GM23338 (cell line): ENCODE measurements at regions not wholly inside any gene's neighbourhood (a gene's known extent, or its start where the extent isn't known, plus 50 kb on each side); places are given as distances from the start of the nearest gene placed in this dataset.

Experiments used
- ATAC-seq: fragments of 200-7000 bp; cut with Tn5 transposase; 3 replicates; pipeline ENCODE4 v1.9.1; 2020
- DNase-seq: peaks from one replicate; pipeline ENCODE4 v3.0.0-alpha.2; 2015; ENCODE audit warnings: low spot score
- H2AFZ ChIP-seq: fragments of 200-600 bp; sonication (generic); 2 replicates; pipeline ENCODE4 v1.8.0; 2016; ENCODE audit warnings: antibody characterized with exemption, mild to moderate bottlenecking, moderate library complexity
- H3F3A ChIP-seq: fragments of 200-600 bp; sonication (generic); replicated peaks from 2 replicates; pipeline ENCODE4 v1.8.0; 2017; ENCODE audit warnings: antibody characterized with exemption, mixed run types, low read depth
- H3K27ac ChIP-seq: fragments of 200-600 bp; sonication (generic); 2 replicates; pipeline ENCODE4 v1.6.1; 2016; ENCODE audit warnings: low read depth
- H3K27me3 ChIP-seq: fragments of 200-600 bp; sonication (generic); 2 replicates; pipeline ENCODE4 v1.8.0; 2016; ENCODE audit warnings: mild to moderate bottlenecking, mixed run types, moderate library complexity; ENCODE audit not compliant: insufficient read depth
- H3K36me3 ChIP-seq: fragments of 200-600 bp; sonication (generic); 2 replicates; pipeline ENCODE4 v1.8.0; 2016; ENCODE audit warnings: mild to moderate bottlenecking; ENCODE audit not compliant: insufficient read depth
- H3K4me1 ChIP-seq: fragments of 200-600 bp; sonication (generic); 2 replicates; pipeline ENCODE4 v1.8.0; 2016; ENCODE audit warnings: mild to moderate bottlenecking, moderate library complexity; ENCODE audit not compliant: insufficient read depth
- H3K4me2 ChIP-seq: fragments of 200-600 bp; sonication (generic); 2 replicates; pipeline ENCODE4 v1.7.1; 2017; ENCODE audit warnings: mixed run types
- H3K4me3 ChIP-seq: fragments of 200-600 bp; sonication (generic); 2 replicates; pipeline ENCODE4 v1.6.1; 2016; ENCODE audit warnings: mixed run types
- H3K79me2 ChIP-seq: fragments of 200-600 bp; sonication (generic); replicated peaks from 2 replicates; pipeline ENCODE4 v1.8.0; 2017; ENCODE audit warnings: mild to moderate bottlenecking; ENCODE audit not compliant: insufficient read depth
- H3K9me2 ChIP-seq: fragments of 200-600 bp; sonication (generic); 2 replicates; pipeline ENCODE4 v1.8.0; 2017; ENCODE audit not compliant: insufficient read depth
- H4K20me1 ChIP-seq: fragments of 200-600 bp; sonication (generic); replicated peaks from 2 replicates; pipeline ENCODE4 v1.8.0; 2017; ENCODE audit warnings: mild to moderate bottlenecking; ENCODE audit not compliant: insufficient read depth
- H3K27ac Mint-ChIP-seq: 2 replicates; pipeline ENCODE4 v1.8.0; 2020; ENCODE audit warnings: inconsistent platforms, mild to moderate bottlenecking, moderate library complexity, mixed read lengths
- H3K27me3 Mint-ChIP-seq: 3 replicates; pipeline ENCODE4 v1.8.0; 2022; ENCODE audit warnings: low read depth, mild to moderate bottlenecking, moderate library complexity, mixed read lengths, inconsistent platforms; ENCODE audit not compliant: insufficient read depth, poor library complexity
- H3K36me3 Mint-ChIP-seq: 3 replicates; pipeline ENCODE4 v1.8.0; 2021; ENCODE audit warnings: low read depth, mild to moderate bottlenecking, inconsistent platforms, moderate library complexity, mixed read lengths
- H3K4me1 Mint-ChIP-seq: 3 replicates; pipeline ENCODE4 v1.8.0; 2020; ENCODE audit warnings: mild to moderate bottlenecking, inconsistent platforms, mixed read lengths
- H3K4me3 Mint-ChIP-seq: 3 replicates; pipeline ENCODE4 v1.8.0; 2021; ENCODE audit warnings: moderate library complexity, mild to moderate bottlenecking, inconsistent platforms, mixed read lengths
- H3K9me3 Mint-ChIP-seq: 3 replicates; pipeline ENCODE4 v1.8.0; 2020; ENCODE audit warnings: moderate library complexity, mild to moderate bottlenecking, inconsistent platforms, mixed read lengths
- CREB1 ChIP-seq: fragments of 250-450 bp; sonication (Bioruptor Pico); IDR thresholded peaks from 2 replicates; pipeline ENCODE4 v1.5.0; 2020; ENCODE audit warnings: low read depth, mild to moderate bottlenecking, moderate library complexity
- CTCF ChIP-seq, 2 experiments: fragments of 200-600 bp in 1 of 2; sonication (generic) in 1 of 2; conservative IDR thresholded peaks; 2 replicates each; pipeline versions ENCODE4 v1.5.1 to v1.6.1; 2016 to 2017; ENCODE audit warnings: antibody characterized with exemption in 2 of 2, low read depth in 2 of 2, mild to moderate bottlenecking in 2 of 2, moderate library complexity in 1 of 2
- ETS1 ChIP-seq: IDR thresholded peaks from 2 replicates; pipeline ENCODE4 v1.6.1; 2016; ENCODE audit warnings: antibody characterized with exemption
- EZH2 ChIP-seq: fragments of 200-600 bp; sonication (generic); IDR thresholded peaks from one replicate; pipeline ENCODE4 v1.8.0; 2017; ENCODE audit warnings: antibody characterized with exemption, mild to moderate bottlenecking, low read depth; ENCODE audit not compliant: unreplicated experiment
- EZH2phosphoT487 ChIP-seq: fragments of 200-600 bp; sonication (generic); IDR thresholded peaks from one replicate; pipeline ENCODE4 v1.8.1; 2018; ENCODE audit warnings: antibody characterized with exemption; ENCODE audit not compliant: unreplicated experiment
- JUNB ChIP-seq: IDR thresholded peaks from one replicate; pipeline ENCODE4 v1.6.1; 2016; ENCODE audit warnings: antibody characterized with exemption; ENCODE audit not compliant: unreplicated experiment
- NANOG ChIP-seq: IDR thresholded peaks from 2 replicates; pipeline ENCODE4 v1.6.1; 2016; ENCODE audit warnings: antibody characterized with exemption, borderline replicate concordance
- POLR2AphosphoS5 ChIP-seq: IDR thresholded peaks from 2 replicates; pipeline ENCODE4 v1.6.1; 2016; ENCODE audit warnings: antibody characterized with exemption, low read depth
- REST ChIP-seq: IDR thresholded peaks from one replicate; pipeline ENCODE4 v1.6.1; 2018; ENCODE audit warnings: antibody characterized with exemption; ENCODE audit not compliant: unreplicated experiment
- STAT1 ChIP-seq: IDR thresholded peaks from one replicate; pipeline ENCODE4 v1.6.1; 2016; ENCODE audit warnings: antibody characterized with exemption; ENCODE audit not compliant: unreplicated experiment
- ZNF114 ChIP-seq: fragments of 250-450 bp; sonication (Bioruptor Pico); IDR thresholded peaks from 2 replicates; pipeline ENCODE4 v1.5.0; 2020; ENCODE audit warnings: mild to moderate bottlenecking, moderate library complexity
- ZNF331 ChIP-seq: fragments of 250-450 bp; sonication (Bioruptor Pico); IDR thresholded peaks from 2 replicates; pipeline ENCODE4 v1.5.0; 2020; ENCODE audit warnings: low read depth, mild to moderate bottlenecking, moderate library complexity
- ZNF462 ChIP-seq: fragments of 250-450 bp; sonication (Bioruptor Pico); IDR thresholded peaks from 2 replicates; pipeline ENCODE4 v1.5.0; 2020; ENCODE audit warnings: mild to moderate bottlenecking, moderate library complexity

- no peaks in the 10 kb centered on the region for H3K79me2 ChIP-seq
- no peaks in the 10 kb centered on the region for H3K27me3 Mint-ChIP-seq
- H3K4me3 Mint-ChIP-seq = no peak overlapping the region
- no peaks in the 10 kb centered on the region for H3K4me1 ChIP-seq
- H3F3A ChIP-seq = no peaks in the 10 kb centered on the region
- H3K27ac Mint-ChIP-seq = no peak overlapping the region
- peaks cover 10% of the 10 kb centered on the region for H3K4me1 Mint-ChIP-seq
- no peaks in the 10 kb centered on the region for H4K20me1 ChIP-seq
- no peaks in the 10 kb centered on the region for H3K9me3 Mint-ChIP-seq
- ATAC-seq = peak; percentile 66
- no peaks in the 10 kb centered on the region for H3K27me3 ChIP-seq
- peaks cover 12% of the 10 kb centered on the region for H3K9me2 ChIP-seq
- no peak overlapping the region for H2AFZ ChIP-seq
- H3K36me3 Mint-ChIP-seq = no peaks in the 10 kb centered on the region
- no peak overlapping the region for H3K4me3 ChIP-seq
- TF ChIP-seq ZNF331 (CRISPR knock-in tag) (no peak), EZH2phosphoT487 (no peak), EZH2 (no peak), NANOG (no peak), ZNF114 (CRISPR knock-in tag) (no peak), CTCF (conservative IDR thresholded peaks at IDR 0.05; ENCODE audit: low read depth in 2 of 2) (no peak), REST (no peak), ZNF462 (CRISPR knock-in tag) (no peak), STAT1 (no peak), JUNB (no peak), ETS1 (no peak), POLR2AphosphoS5 (no peak), CREB1 (no peak)
- H3K4me2 ChIP-seq = no peak overlapping the region
- H3K27ac ChIP-seq = no peak overlapping the region
- H3K36me3 ChIP-seq = no peaks in the 10 kb centered on the region
- peak; percentile 12 for DNase-seq
Measured at GRCh38 chr15:79516155-79516554, 84.0 kb downstream of the MINAR1 start.
